Psoas muscle (tissue), 7 donors: ENCODE measurements at regions not wholly inside any gene's neighbourhood (a gene's known extent, or its start where the extent isn't known, plus 50 kb on each side); places are given as distances from the start of the nearest gene placed in this dataset.
"Not testable (repeated sequence)": the region's sequence is repeated elsewhere in the genome, so short reads cannot be mapped to it uniquely, and the experiment has no call there.

Experiments
- ATAC-seq, 4 donors: fragments of 200-7000 bp; cut with Tn5 transposase; one replicate each; pipeline ENCODE4 v1.9.1; 2020; ENCODE audit warnings: moderate library complexity in 3 of 4, mild to moderate bottlenecking in 2 of 4
- DNase-seq, 2 donors: peaks; one replicate each; pipeline ENCODE4 v3.0.0-alpha.2; 2020
- H3K27ac ChIP-seq: fragments of 200-600 bp; one replicate; pipeline ENCODE4 v1.8.0; 2022
- H3K27me3 ChIP-seq, 3 donors: fragments of 200-600 bp in 1 of 3; one replicate each; pipeline versions ENCODE4 v1.6.1 to v1.8.0; 2013 to 2022; ENCODE audit warnings: low read length in 2 of 3, mild to moderate bottlenecking in 2 of 3, moderate library complexity in 1 of 3; ENCODE audit not compliant: insufficient read depth in 3 of 3
- H3K36me3 ChIP-seq, 2 donors: fragments of 200-600 bp in 1 of 2; one replicate each; pipeline versions ENCODE4 v1.6.1 to v1.8.0; 2013 to 2022; ENCODE audit warnings: low read depth in 1 of 2, mild to moderate bottlenecking in 1 of 2, moderate library complexity in 1 of 2; ENCODE audit not compliant: insufficient read depth in 1 of 2
- H3K4me1 ChIP-seq: fragments of 200-600 bp; one replicate; pipeline ENCODE4 v1.8.0; 2022
- H3K4me3 ChIP-seq: fragments of 200-600 bp; one replicate; pipeline ENCODE4 v1.8.0; 2022; ENCODE audit warnings: mild to moderate bottlenecking
- H3K9me3 ChIP-seq: fragments of 200-600 bp; one replicate; pipeline ENCODE4 v1.8.0; 2022
- WGBS, 3 donors: extraction: QIAGEN DNeasy Blood & Tissue Kit; methylation state at CpG; one replicate each; pipeline versions ENCODE4 v1.1.6 to v1.1.7; 2013; 5-methylcytosine and 5-hydroxymethylcytosine counted together
- intact Hi-C, 2 donors: fragments of 100-400 bp; cut with DNase I; formaldehyde crosslinking; loops; one replicate each; pipeline versions ENCODE4 v1.11.0 to v1.14.2; 2022
- TF ChIP-seq, protein P1 (sequence below): fragments of 200-600 bp; IDR thresholded peaks from one replicate; pipeline ENCODE4 v1.8.0; 2022; ENCODE audit warnings: antibody characterized with exemption
- donor health status: healthy with polysubstance abuse.
- donor health status: DM: no; HTN: no; CAD: no; lungs with moderate emphysema.
- donor health status: Bipolar disorder and iron deficiency.
- donor health status: healthy.
- donor health status: DM: yes; HTN: yes; CAD: no.
- donor health status: DM: no; HTN: no; CAD: no.
- donor health status: DM: yes; HTN: yes; CAD: no.

DNA sequence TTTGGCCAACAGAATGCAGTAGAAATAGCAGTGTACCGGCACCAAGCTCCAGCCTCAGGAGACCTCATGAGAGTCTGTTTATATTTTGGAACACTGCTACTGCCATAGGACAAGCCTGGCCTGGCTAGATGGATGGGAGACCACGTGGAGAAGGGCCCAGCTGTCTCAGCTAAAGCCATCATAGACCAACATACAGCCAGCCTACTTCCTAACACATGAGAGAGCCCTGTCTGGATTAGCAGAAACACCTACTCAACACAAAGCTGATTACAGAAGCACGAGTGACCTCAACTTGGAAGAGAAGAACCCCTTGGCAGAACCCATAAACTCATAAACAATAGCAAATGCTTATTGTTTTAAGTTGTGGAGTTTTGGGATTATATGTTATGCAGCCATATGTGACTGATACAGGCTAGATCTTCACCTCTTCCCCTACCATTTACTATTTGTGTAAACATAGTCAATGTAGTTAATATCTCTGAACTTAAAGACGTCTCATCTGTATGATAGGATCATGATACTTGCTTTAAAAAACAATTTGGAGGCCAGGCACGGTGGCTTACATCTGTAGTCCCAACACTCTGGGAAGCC lies 199.4 kb upstream of the ZNF217 start:
- no peaks in the 10 kb centered on the region for H3K27me3 ChIP-seq
- H3K9me3 ChIP-seq, result no peaks in the 10 kb centered on the region
- DNase-seq, result no peak
- WGBS, 3 donors, result 62 to 68% (median 65%) methylated on average over 5 of the region's 5 CpGs
- H3K4me1 ChIP-seq, result no peaks in the 10 kb centered on the region
- TF ChIP-seq, protein P1, sequence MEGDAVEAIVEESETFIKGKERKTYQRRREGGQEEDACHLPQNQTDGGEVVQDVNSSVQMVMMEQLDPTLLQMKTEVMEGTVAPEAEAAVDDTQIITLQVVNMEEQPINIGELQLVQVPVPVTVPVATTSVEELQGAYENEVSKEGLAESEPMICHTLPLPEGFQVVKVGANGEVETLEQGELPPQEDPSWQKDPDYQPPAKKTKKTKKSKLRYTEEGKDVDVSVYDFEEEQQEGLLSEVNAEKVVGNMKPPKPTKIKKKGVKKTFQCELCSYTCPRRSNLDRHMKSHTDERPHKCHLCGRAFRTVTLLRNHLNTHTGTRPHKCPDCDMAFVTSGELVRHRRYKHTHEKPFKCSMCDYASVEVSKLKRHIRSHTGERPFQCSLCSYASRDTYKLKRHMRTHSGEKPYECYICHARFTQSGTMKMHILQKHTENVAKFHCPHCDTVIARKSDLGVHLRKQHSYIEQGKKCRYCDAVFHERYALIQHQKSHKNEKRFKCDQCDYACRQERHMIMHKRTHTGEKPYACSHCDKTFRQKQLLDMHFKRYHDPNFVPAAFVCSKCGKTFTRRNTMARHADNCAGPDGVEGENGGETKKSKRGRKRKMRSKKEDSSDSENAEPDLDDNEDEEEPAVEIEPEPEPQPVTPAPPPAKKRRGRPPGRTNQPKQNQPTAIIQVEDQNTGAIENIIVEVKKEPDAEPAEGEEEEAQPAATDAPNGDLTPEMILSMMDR, result no peak
- no peak overlapping the region for H3K27ac ChIP-seq
- no peak overlapping the region for H3K4me3 ChIP-seq
- no peaks in the 10 kb centered on the region for H3K36me3 ChIP-seq
- no peak for ATAC-seq
- intact Hi-C loops, result no loop called here

DNA sequence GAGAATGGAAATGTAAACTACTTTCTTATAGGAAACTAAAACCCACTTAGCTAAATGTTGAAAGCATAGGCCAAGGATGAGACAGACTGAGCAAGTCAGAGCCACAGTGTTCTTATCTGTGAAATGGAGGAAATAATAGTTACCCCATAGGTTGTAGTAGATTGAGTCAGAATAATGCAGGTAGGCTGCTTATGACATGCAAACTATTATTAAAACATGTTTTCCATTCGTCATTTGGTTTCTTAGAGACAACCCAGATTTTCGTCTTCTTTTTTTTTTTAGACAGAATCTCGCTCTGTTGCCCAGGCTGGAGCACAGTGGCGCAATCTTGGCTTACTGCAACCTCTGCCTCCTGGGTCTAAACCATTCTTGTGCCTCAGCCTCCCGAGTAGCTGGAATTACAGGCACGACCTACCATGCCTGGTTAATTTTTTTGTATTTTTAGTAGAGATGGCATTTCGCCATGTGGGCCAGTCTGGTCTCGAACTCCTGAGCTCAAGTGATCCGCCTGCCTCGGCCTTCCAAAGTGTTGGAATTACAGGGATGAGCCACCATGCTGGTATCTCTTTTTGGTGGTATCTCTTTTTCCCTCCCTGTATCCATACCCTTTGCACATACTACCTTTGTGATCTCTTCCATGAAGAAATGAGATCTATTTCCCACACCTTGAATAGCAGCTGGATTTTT lies 196.5 kb upstream of the ZNF217 start:
- H3K36me3 ChIP-seq, result no peaks in the 10 kb centered on the region
- TF ChIP-seq, protein P1, result no peak
- 85 to 93% (median 85%) methylated on average over 10 of the region's 10 CpGs for WGBS, 3 donors
- intact Hi-C loops, result no loop called here
- H3K4me1 ChIP-seq, result no peaks in the 10 kb centered on the region
- H3K27ac ChIP-seq, result no peak overlapping the region
- no peak overlapping the region for H3K4me3 ChIP-seq
- no peak for ATAC-seq
- H3K9me3 ChIP-seq, result no peaks in the 10 kb centered on the region
- DNase-seq, result no peak
- H3K27me3 ChIP-seq, result no peaks in the 10 kb centered on the region

DNA sequence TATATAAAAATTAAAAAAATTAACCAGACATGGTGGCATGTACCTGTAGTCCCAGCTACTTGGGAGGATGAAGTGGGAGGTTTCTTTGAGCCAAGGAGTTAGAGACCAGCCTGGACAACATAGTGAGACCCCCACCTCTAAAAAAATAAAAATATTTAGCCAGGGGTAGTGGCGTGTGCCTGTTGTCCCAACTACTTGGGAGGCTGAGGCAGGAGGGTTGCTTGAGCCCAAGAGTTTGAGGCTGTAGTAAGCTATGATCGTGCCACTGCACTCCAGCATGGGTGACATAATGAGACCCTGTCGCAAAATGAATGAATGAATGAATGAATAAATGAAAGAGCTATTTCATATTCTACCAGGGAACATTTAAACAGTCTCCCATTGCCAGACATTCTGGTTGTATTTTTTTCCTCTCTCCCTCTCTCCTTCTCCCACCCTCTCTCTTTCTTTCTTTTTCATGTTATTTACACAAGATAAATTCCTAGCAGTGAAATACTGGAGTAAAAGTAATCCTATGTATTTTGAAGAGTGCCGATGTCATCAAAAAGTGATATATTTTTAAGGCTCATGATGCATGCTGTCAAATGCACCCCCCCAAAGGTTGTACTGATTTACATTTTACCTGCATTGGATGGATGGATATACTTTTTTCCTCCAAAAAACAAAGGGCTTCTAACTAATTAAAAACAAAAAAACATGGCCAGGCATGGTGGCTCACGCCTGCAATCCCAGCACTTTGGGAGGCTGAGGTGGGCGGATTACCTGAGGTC lies 194.8 kb upstream of the ZNF217 start:
- Histone ChIP-seq H3K4me1 (no peaks in the 10 kb centered on the region), H3K9me3 (no peaks in the 10 kb centered on the region), H3K27ac (no peak overlapping the region), H3K4me3 (no peak overlapping the region), H3K27me3 (no peaks in the 10 kb centered on the region), H3K36me3 (no peaks in the 10 kb centered on the region)
- 95 to 96% (median 96%) methylated on average over 6 of the region's 6 CpGs for WGBS, 3 donors
- intact Hi-C loops, result no loop called here
- TF ChIP-seq, protein P1, result no peak
- ATAC-seq (no peak), DNase-seq (no peak)

DNA sequence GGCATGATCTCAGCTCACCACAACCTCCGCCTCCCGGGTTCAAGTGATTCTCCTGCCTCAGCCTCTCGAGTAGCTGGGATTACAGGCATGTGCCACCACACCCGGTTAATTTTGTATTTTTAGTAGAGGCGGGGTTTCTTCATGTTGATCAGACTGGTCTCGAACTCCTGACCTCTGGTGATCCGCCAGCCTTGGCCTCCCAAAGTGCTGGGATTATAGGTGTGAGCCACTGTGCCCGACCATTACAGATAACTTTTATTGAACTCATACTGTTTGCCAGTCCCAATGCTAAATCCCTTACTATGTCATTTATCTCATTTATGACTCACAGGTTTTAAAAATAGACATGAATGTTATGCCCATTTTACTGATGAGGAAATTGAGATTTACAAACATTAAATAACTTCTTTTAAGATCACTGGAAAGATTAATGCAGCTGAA lies 193.9 kb upstream of the ZNF217 start:
- H3K4me3 ChIP-seq, ATAC-seq, H3K4me1 ChIP-seq, H3K27me3 ChIP-seq, H3K36me3 ChIP-seq, intact Hi-C loops, H3K27ac ChIP-seq, DNase-seq, H3K9me3 ChIP-seq: not testable (repeated sequence)
- 87 to 89% (median 87%) methylated on average over 8 of the region's 8 CpGs for WGBS, 3 donors
